Endothelial cell of umbilical vein (primary cell): ENCODE measurements at regions not wholly inside any gene's neighbourhood (a gene's known extent, or its start where the extent isn't known, plus 50 kb on each side); places are given as distances from the start of the nearest gene placed in this dataset.

Experiments used
- BruUV-seq: library from RNA; stranded (reverse); fragments of 400-500 nt; replicated peaks from 2 replicates; lab custom pipeline; 2021; lab: Mats Ljungman, UMichigan
- CTCF ChIA-PET: fragments of 300-600, 350-600 bp; sonication (Branson Sonifier 250); formaldehyde crosslinking; loops from one replicate; lab custom pipeline; 2021; ENCODE audit warnings: antibody characterized with exemption, inconsistent platforms; lab: Charles Lee
- POLR2A ChIA-PET: fragments of 300-600, 350-600 bp; sonication (Branson Sonifier 250); formaldehyde crosslinking; loops from one replicate; lab custom pipeline; 2021; ENCODE audit warnings: antibody characterized with exemption, inconsistent platforms; lab: Charles Lee
- DNase-seq: peaks from one replicate; pipeline ENCODE4 v3.0.0-alpha.2; 2011; ENCODE audit warnings: low read depth, low spot score
- FAIRE-seq: peaks from 2 replicates; lab custom pipeline; 2011; peaks lifted over from hg19 to GRCh38; lab: Jason Lieb, UNC
- H2AFZ ChIP-seq: 2 replicates; pipeline ENCODE4 v1.6.0; 2012; ENCODE audit warnings: low read depth, low read length, control low read depth, inconsistent platforms
- H3K27ac ChIP-seq: 2 replicates; pipeline ENCODE4 v1.5.1; 2011; ENCODE audit warnings: low read depth, mild to moderate bottlenecking, control low read depth, low read length, moderate library complexity; ENCODE audit not compliant: insufficient read depth
- H3K27me3 ChIP-seq, 2 experiments: 2 replicates each; pipeline versions ENCODE4 v1.6.0 to v1.6.1; 2011; ENCODE audit warnings: low read length in 2 of 2, mixed read lengths in 1 of 2; ENCODE audit not compliant: control insufficient read depth in 2 of 2, insufficient read depth in 2 of 2
- H3K36me3 ChIP-seq, 2 experiments: 2 replicates in 1 of 2; 3 replicates in 1 of 2; pipeline ENCODE4 v1.5.1; 2011; ENCODE audit warnings: low read length in 2 of 2, mild to moderate bottlenecking in 1 of 2, moderate library complexity in 1 of 2; ENCODE audit not compliant: control insufficient read depth in 2 of 2, insufficient read depth in 2 of 2; ENCODE audit errors: extremely low read depth in 1 of 2
- H3K4me1 ChIP-seq: 3 replicates; pipeline ENCODE4 v1.5.1; 2011; ENCODE audit warnings: mild to moderate bottlenecking, low read length; ENCODE audit not compliant: control insufficient read depth, insufficient read depth; ENCODE audit errors: extremely low read depth
- H3K4me2 ChIP-seq: 2 replicates; pipeline ENCODE4 v1.6.1; 2011; ENCODE audit warnings: low read length, control low read depth, mixed read lengths; ENCODE audit not compliant: insufficient read depth
- H3K4me3 ChIP-seq, 3 experiments: fragments of 200-600 bp in 1 of 3; sonication (generic), shearing (Covaris generic) in 1 of 3; replicated peaks in 1 of 3; 2 replicates each; pipeline ENCODE4 v1.5.1; 2011 to 2016; ENCODE audit warnings: control low read depth in 3 of 3, low read length in 3 of 3, mild to moderate bottlenecking in 2 of 3, inconsistent platforms in 1 of 3, low read depth in 1 of 3, moderate library complexity in 1 of 3; ENCODE audit not compliant: insufficient read depth in 1 of 3
- H3K79me2 ChIP-seq: 2 replicates; pipeline ENCODE4 v1.6.0; 2012; ENCODE audit warnings: low read length, inconsistent platforms; ENCODE audit not compliant: control insufficient read depth, insufficient read depth
- H3K9ac ChIP-seq: replicated peaks from 2 replicates; pipeline ENCODE3; 2011; ENCODE audit warnings: low read length, control low read depth; ENCODE audit not compliant: insufficient read depth; ENCODE audit errors: extremely low read depth
- H3K9me1 ChIP-seq: replicated peaks from 3 replicates; pipeline ENCODE4 v1.6.0; 2011; ENCODE audit warnings: mild to moderate bottlenecking, low read length; ENCODE audit not compliant: control insufficient read depth, insufficient read depth; ENCODE audit errors: extremely low read depth
- H3K9me3 ChIP-seq: replicated peaks from 2 replicates; pipeline ENCODE4 v1.5.1; 2012; ENCODE audit warnings: low read length, inconsistent platforms; ENCODE audit not compliant: control insufficient read depth, insufficient read depth
- H4K20me1 ChIP-seq: replicated peaks from 2 replicates; pipeline ENCODE3; 2011; ENCODE audit warnings: mild to moderate bottlenecking, low read length; ENCODE audit not compliant: control insufficient read depth, insufficient read depth; ENCODE audit errors: extremely low read depth
- CTCF ChIP-seq, 2 donors: IDR thresholded peaks; 1 replicate in 1 of 2; 2 replicates in 1 of 2; pipeline ENCODE4 v1.5.1; 2011; ENCODE audit warnings: low read length in 2 of 2, mild to moderate bottlenecking in 2 of 2, moderate library complexity in 2 of 2, control low read depth in 1 of 2, inconsistent platforms in 1 of 2, low read depth in 1 of 2; ENCODE audit not compliant: insufficient read depth in 1 of 2; ENCODE audit errors: extremely low read depth in 1 of 2
- EZH2 ChIP-seq: IDR thresholded peaks from 2 replicates; pipeline ENCODE4 v1.6.1; 2012; ENCODE audit warnings: borderline replicate concordance, low read depth, mild to moderate bottlenecking, moderate library complexity, low read length, inconsistent platforms; ENCODE audit not compliant: severe bottlenecking
- FOS ChIP-seq: IDR thresholded peaks from 2 replicates; pipeline ENCODE4 v1.6.1; 2011; ENCODE audit warnings: mild to moderate bottlenecking, low read length, moderate library complexity, borderline replicate concordance; ENCODE audit not compliant: insufficient read depth
- GATA2 ChIP-seq: IDR thresholded peaks from 2 replicates; pipeline ENCODE4 v1.7.0; 2011; ENCODE audit warnings: low read depth, mild to moderate bottlenecking, moderate library complexity, mixed read lengths, low read length; ENCODE audit not compliant: insufficient read length, insufficient read depth
- JUN ChIP-seq: IDR thresholded peaks from 2 replicates; pipeline ENCODE4 v1.6.1; 2011; ENCODE audit warnings: borderline replicate concordance, low read depth; ENCODE audit not compliant: insufficient read length, insufficient read depth
- MAX ChIP-seq: IDR thresholded peaks from 2 replicates; pipeline ENCODE4 v1.6.1; 2011; ENCODE audit not compliant: insufficient read depth, insufficient read length
- MYC ChIP-seq: IDR thresholded peaks from one replicate; pipeline ENCODE4 v1.6.1; 2011; ENCODE audit warnings: mild to moderate bottlenecking, low read depth, low read length
- POLR2A ChIP-seq: IDR thresholded peaks from 2 replicates; pipeline ENCODE4 v1.6.1; 2012; ENCODE audit warnings: low read depth, mild to moderate bottlenecking, control low read depth, low read length
- POLR2AphosphoS5 ChIP-seq: IDR thresholded peaks from 2 replicates; pipeline ENCODE4 v1.6.1; 2012; ENCODE audit warnings: low read depth, mild to moderate bottlenecking, control low read depth, low read length, moderate library complexity; ENCODE audit not compliant: insufficient read depth
- dilution Hi-C: fragments of 300-500 bp; cut with MboI; formaldehyde crosslinking; loops from one replicate; pipeline ENCODE4 v1.15.0; 2019; ENCODE audit warnings: low sequenced_read_pairs; ENCODE audit not compliant: extremely low pct_ligation_motif_present
- intact Hi-C: fragments of 100-400 bp; cut with micrococcal nuclease; formaldehyde crosslinking; loops from one replicate; pipeline ENCODE4 v1.10.0; 2022

GRCh38 chr12:89206390-89206789, 145.9 kb downstream of the DUSP6 start:
- no peaks in the 10 kb centered on the region for H3K4me1 ChIP-seq
- H3K9me1 ChIP-seq, result no peaks in the 10 kb centered on the region
- no peaks in the 10 kb centered on the region for H3K27me3 ChIP-seq
- TF ChIP-seq GATA2, result no peak
- no peak for TF ChIP-seq FOS
- TF ChIP-seq POLR2AphosphoS5, result no peak
- no peak for TF ChIP-seq MAX
- no peak for TF ChIP-seq JUN
- no peak for TF ChIP-seq MYC
- TF ChIP-seq EZH2, result no peak
- no peak for TF ChIP-seq CTCF (IDR thresholded peaks at IDR 0.05; ENCODE audit: extremely low read depth in 1 of 2, insufficient read depth in 1 of 2, low read depth in 1 of 2, low read length in 2 of 2)
- TF ChIP-seq POLR2A, result no peak
- POLR2A ChIA-PET, result no interaction called here
- H3K79me2 ChIP-seq, result no peaks in the 10 kb centered on the region
- DNase-seq (no peak), FAIRE-seq (no peak)
- no peak overlapping the region for H3K27ac ChIP-seq
- no peak overlapping the region for H3K9ac ChIP-seq
- no peak overlapping the region for H3K4me3 ChIP-seq
- H3K9me3 ChIP-seq, result no peaks in the 10 kb centered on the region
- H3K36me3 ChIP-seq, result no peaks in the 10 kb centered on the region
- dilution Hi-C loops (no loop called here), intact Hi-C loops (no loop called here)
- no TSS peak for BruUV-seq
- H2AFZ ChIP-seq, result no peak overlapping the region
- H3K4me2 ChIP-seq, result no peak overlapping the region
- CTCF ChIA-PET, result interaction anchor here (0.7 to 0.9 kb wide), 2 partner anchors 13 to 19 kb away, joined by 3 read pairs; no protein-coding TSS in a partner anchor
- H4K20me1 ChIP-seq, result no peaks in the 10 kb centered on the region
